HEK293T (cell line): ENCODE measurements at regions not wholly inside any gene's neighbourhood (a gene's known extent, or its start where the extent isn't known, plus 50 kb on each side); places are given as distances from the start of the nearest gene placed in this dataset.

ENCODE experiments used
- ARNT ChIP-seq: fragments of 450-650 bp; IDR thresholded peaks from 2 replicates; pipeline ENCODE4 v1.6.1; 2017; ENCODE audit warnings: mild to moderate bottlenecking
- BHLHE40 ChIP-seq: fragments of 450-650 bp; IDR thresholded peaks from 2 replicates; pipeline ENCODE4 v1.6.1; 2016; ENCODE audit warnings: mild to moderate bottlenecking, moderate library complexity, borderline replicate concordance
- ELF4 ChIP-seq: fragments of 450-650 bp; IDR thresholded peaks from 2 replicates; pipeline ENCODE4 v1.6.1; 2017; ENCODE audit warnings: antibody characterized with exemption
- FOXA1 ChIP-seq: fragments of 450-650 bp; IDR thresholded peaks from 2 replicates; pipeline ENCODE4 v1.6.1; 2016; ENCODE audit warnings: mild to moderate bottlenecking
- FOXM1 ChIP-seq: fragments of 450-650 bp; IDR thresholded peaks from 2 replicates; pipeline ENCODE4 v1.6.1; 2017; ENCODE audit warnings: mild to moderate bottlenecking, borderline replicate concordance
- L3MBTL2 ChIP-seq: fragments of 450-650 bp; conservative IDR thresholded peaks from 2 replicates; pipeline ENCODE4 v1.6.1; 2016; ENCODE audit warnings: mild to moderate bottlenecking
- LEF1 ChIP-seq: fragments of 450-650 bp; IDR thresholded peaks from 2 replicates; pipeline ENCODE4 v1.6.1; 2017; ENCODE audit warnings: mild to moderate bottlenecking, borderline replicate concordance
- NFRKB ChIP-seq: fragments of 450-650 bp; IDR thresholded peaks from 2 replicates; pipeline ENCODE4 v1.6.1; 2016; ENCODE audit warnings: mild to moderate bottlenecking, moderate library complexity
- PKNOX1 ChIP-seq: fragments of 450-650 bp; IDR thresholded peaks from 2 replicates; pipeline ENCODE4 v1.6.1; 2016
- SP1 ChIP-seq: fragments of 450-650 bp; IDR thresholded peaks from 2 replicates; pipeline ENCODE4 v1.6.1; 2017
- SUZ12 ChIP-seq: fragments of 450-650 bp; IDR thresholded peaks from 2 replicates; pipeline ENCODE4 v1.6.1; 2016; ENCODE audit warnings: mild to moderate bottlenecking
- TARDBP ChIP-seq: fragments of 450-650 bp; IDR thresholded peaks from 2 replicates; pipeline ENCODE4 v1.6.1; 2016

GRCh38 chr2:12642332-12642731, 74.4 kb upstream of the TRIB2 start:
- no peak for TF ChIP-seq ARNT
- no peak for TF ChIP-seq TARDBP
- TF ChIP-seq L3MBTL2, result no peak
- no peak for TF ChIP-seq PKNOX1
- TF ChIP-seq SP1, result no peak
- TF ChIP-seq FOXA1, result no peak
- TF ChIP-seq BHLHE40, result no peak
- TF ChIP-seq FOXM1, result no peak
- no peak for TF ChIP-seq ELF4
- no peak for TF ChIP-seq SUZ12
- TF ChIP-seq NFRKB, result no peak
- TF ChIP-seq LEF1, result no peak
